Posterior cingulate gyrus (tissue), 11 donors: ENCODE measurements at regions not wholly inside any gene's neighbourhood (a gene's known extent, or its start where the extent isn't known, plus 50 kb on each side); places are given as distances from the start of the nearest gene placed in this dataset.

Source experiments
- DNase-seq, 10 donors: peaks; one replicate each; pipeline versions ENCODE4 v3.0.0 to v3.0.0-alpha.2; 2020 to 2021; ENCODE audit warnings: mixed read lengths in 3 of 10
- intact Hi-C: fragments of 100-400 bp; cut with DNase I; formaldehyde crosslinking; loops from one replicate; pipeline ENCODE4 v1.15.1; 2023

GRCh38 chr5:41670854-41671479 lies 160.6 kb upstream of the PLCXD3 start:
- intact Hi-C loops = no loop called here
- no peak for DNase-seq

GRCh38 chr5:41670216-41670615 lies 159.8 kb upstream of the PLCXD3 start:
- intact Hi-C loops = no loop called here
- DNase-seq = no peak

- DNase-seq = no peak
- intact Hi-C loops = no loop called here
Observed at GRCh38 chr5:41661254-41661653, 150.9 kb upstream of the PLCXD3 start.

GRCh38 chr5:41656597-41656996 lies 146.2 kb upstream of the PLCXD3 start:
- intact Hi-C loops = no loop called here

GRCh38 chr5:41650131-41650530 lies 139.7 kb upstream of the PLCXD3 start:
- intact Hi-C loops = no loop called here
- DNase-seq = no peak

More at GRCh38 chr5:41656597-41656996, 146.2 kb upstream of the PLCXD3 start:
- DNase-seq = no peak

GRCh38 chr5:41649659-41650058 lies 139.3 kb upstream of the PLCXD3 start:
- DNase-seq = no peak
- intact Hi-C loops = no loop called here

GRCh38 chr5:41648996-41649395 lies 138.6 kb upstream of the PLCXD3 start:
- no peak for DNase-seq
- intact Hi-C loops = no loop called here

- no peak for DNase-seq
- intact Hi-C loops = no loop called here
Observed at GRCh38 chr5:41641621-41642020, 131.2 kb upstream of the PLCXD3 start.

GRCh38 chr5:41638685-41639084 lies 128.3 kb upstream of the PLCXD3 start:
- DNase-seq = no peak
- intact Hi-C loops = no loop called here

GRCh38 chr5:41637869-41638268 lies 127.5 kb upstream of the PLCXD3 start:
- intact Hi-C loops = no loop called here
- no peak for DNase-seq

- peak in 2 of 10 donors; percentile 43 to 56 for DNase-seq
- intact Hi-C loops = no loop called here
Observed at GRCh38 chr5:41637424-41637823, 127.0 kb upstream of the PLCXD3 start.

GRCh38 chr5:41636605-41637004 lies 126.2 kb upstream of the PLCXD3 start:
- DNase-seq = no peak
- intact Hi-C loops = no loop called here

- intact Hi-C loops = no loop called here
- DNase-seq = no peak
Observed at GRCh38 chr5:41629897-41630296, 119.5 kb upstream of the PLCXD3 start.

GRCh38 chr5:41625571-41625970 lies 115.2 kb upstream of the PLCXD3 start:
- intact Hi-C loops = no loop called here
- no peak for DNase-seq

GRCh38 chr5:41621420-41621819 lies 111.0 kb upstream of the PLCXD3 start:
- DNase-seq = no peak
- intact Hi-C loops = no loop called here

GRCh38 chr5:41617843-41618515 lies 107.6 kb upstream of the PLCXD3 start:
- no peak for DNase-seq
- intact Hi-C loops = no loop called here

GRCh38 chr5:41610386-41610785 lies 100.0 kb upstream of the PLCXD3 start:
- no peak for DNase-seq
- intact Hi-C loops = no loop called here

GRCh38 chr5:41600731-41601130 lies 90.3 kb upstream of the PLCXD3 start:
- intact Hi-C loops = no loop called here
- DNase-seq = no peak

GRCh38 chr5:41598011-41598410 lies 87.6 kb upstream of the PLCXD3 start:
- intact Hi-C loops = no loop called here
- DNase-seq = no peak

- DNase-seq = peak in 2 of 10 donors; percentile 42 to 64
- intact Hi-C loops = no loop called here
Observed at GRCh38 chr5:41587668-41588067, 77.3 kb upstream of the PLCXD3 start.

GRCh38 chr5:41575110-41575779 lies 64.8 kb upstream of the PLCXD3 start:
- DNase-seq = no peak

GRCh38 chr5:41574391-41574790 lies 64.0 kb upstream of the PLCXD3 start:
- intact Hi-C loops = no loop called here
- no peak for DNase-seq

More at GRCh38 chr5:41575110-41575779, 64.8 kb upstream of the PLCXD3 start:
- intact Hi-C loops = no loop called here
